Fibroblast of skin of scalp (primary cell): ENCODE measurements at regions not wholly inside any gene's neighbourhood (a gene's known extent, or its start where the extent isn't known, plus 50 kb on each side); places are given as distances from the start of the nearest gene placed in this dataset.
"Not testable (repeated sequence)": the region's sequence is repeated elsewhere in the genome, so short reads cannot be mapped to it uniquely, and the experiment has no call there.

ENCODE experiments used
- DNase-seq: peaks from one replicate; pipeline ENCODE4 v3.0.0-alpha.2; 2013

GRCh38 chrX:137195296-137195695, 161.5 kb upstream of the GPR101 start:
- no peak for DNase-seq

GRCh38 chrX:137194164-137194563, 160.4 kb upstream of the GPR101 start:
- DNase-seq, result peak; percentile 28

GRCh38 chrX:137187540-137187939, 153.7 kb upstream of the GPR101 start:
- no peak for DNase-seq

- no peak for DNase-seq
These were observed 144.6 kb upstream of the GPR101 start for GRCh38 chrX:137178392-137178791.

- DNase-seq, result no peak
These were observed 138.6 kb upstream of the GPR101 start for GRCh38 chrX:137172317-137172948.

- DNase-seq, result no peak
These were observed 137.8 kb upstream of the GPR101 start for GRCh38 chrX:137171626-137172025.

GRCh38 chrX:137166591-137166990, 132.8 kb upstream of the GPR101 start:
- DNase-seq, result no peak

GRCh38 chrX:137164329-137164728, 130.5 kb upstream of the GPR101 start:
- no peak for DNase-seq

GRCh38 chrX:137151403-137151802, 117.6 kb upstream of the GPR101 start:
- no peak for DNase-seq

- DNase-seq, result no peak
These were observed 110.1 kb upstream of the GPR101 start for GRCh38 chrX:137143864-137144263.

- not testable (repeated sequence) for DNase-seq
These were observed 88.9 kb upstream of the GPR101 start for GRCh38 chrX:137122651-137123050.

GRCh38 chrX:137119049-137119448, 85.3 kb upstream of the GPR101 start:
- DNase-seq, result no peak

- DNase-seq, result no peak
These were observed 84.7 kb upstream of the GPR101 start for GRCh38 chrX:137118536-137118935.

- no peak for DNase-seq
These were observed 84.3 kb upstream of the GPR101 start for GRCh38 chrX:137118136-137118535.

GRCh38 chrX:137107877-137108276, 74.1 kb upstream of the GPR101 start:
- DNase-seq, result not testable (repeated sequence)

GRCh38 chrX:137101273-137101990, 67.6 kb upstream of the GPR101 start:
- no peak for DNase-seq
